GM21576 (cell line): ENCODE measurements at regions not wholly inside any gene's neighbourhood (a gene's known extent, or its start where the extent isn't known, plus 50 kb on each side); places are given as distances from the start of the nearest gene placed in this dataset.

Experiments used
- ATAC-seq: cut with Tn5 transposase; IDR thresholded peaks from one replicate; pipeline ENCODE4 v1.9.1; 2021; ENCODE audit warnings: mild to moderate bottlenecking, moderate library complexity; ENCODE audit not compliant: unreplicated experiment

- no peak for ATAC-seq
Measured at GRCh38 chr20:21002486-21002885, 103.7 kb downstream of the LINC00237 start.

GRCh38 chr20:20993372-20993771, 112.8 kb downstream of the LINC00237 start:
- ATAC-seq, result no peak

- ATAC-seq, result no peak
Measured at GRCh38 chr20:20992686-20993360, 113.3 kb downstream of the LINC00237 start.

- no peak for ATAC-seq
Measured at GRCh38 chr20:20992277-20992676, 113.9 kb downstream of the LINC00237 start.

GRCh38 chr20:20989081-20989480, 117.1 kb downstream of the LINC00237 start:
- no peak for ATAC-seq

GRCh38 chr20:20979934-20980333, 126.2 kb downstream of the LINC00237 start:
- ATAC-seq, result no peak

GRCh38 chr20:20977786-20978185, 128.4 kb downstream of the LINC00237 start:
- ATAC-seq, result no peak

- ATAC-seq, result no peak
Measured at GRCh38 chr20:20972490-20972889, 133.7 kb downstream of the LINC00237 start.

- no peak for ATAC-seq
Measured at GRCh38 chr20:20971810-20972209, 134.3 kb downstream of the LINC00237 start.

GRCh38 chr20:20970841-20971240, 135.3 kb downstream of the LINC00237 start:
- no peak for ATAC-seq

GRCh38 chr20:20969701-20970280, 136.4 kb downstream of the LINC00237 start:
- no peak for ATAC-seq

- no peak for ATAC-seq
Measured at GRCh38 chr20:20967564-20968184, 138.5 kb downstream of the LINC00237 start.

- ATAC-seq, result no peak
Measured at GRCh38 chr20:20966171-20966570, 140.0 kb downstream of the LINC00237 start.

GRCh38 chr20:20959031-20959755, 147.0 kb downstream of the LINC00237 start:
- ATAC-seq, result no peak

- no peak for ATAC-seq
Measured at GRCh38 chr20:20956513-20956931, 149.6 kb downstream of the LINC00237 start.

GRCh38 chr20:20955892-20956291, 150.3 kb downstream of the LINC00237 start:
- ATAC-seq, result no peak

GRCh38 chr20:20953738-20954618, 152.2 kb downstream of the LINC00237 start:
- no peak for ATAC-seq

GRCh38 chr20:20950620-20951019, 155.5 kb downstream of the LINC00237 start:
- no peak for ATAC-seq

- ATAC-seq, result no peak
Measured at GRCh38 chr20:20946122-20946759, 159.9 kb downstream of the LINC00237 start.

GRCh38 chr20:20941468-20941889, 164.7 kb downstream of the LINC00237 start:
- ATAC-seq, result no peak
